Natural killer cell (primary cell): ENCODE measurements at regions not wholly inside any gene's neighbourhood (a gene's known extent, or its start where the extent isn't known, plus 50 kb on each side); places are given as distances from the start of the nearest gene placed in this dataset.

Experiments used
- ATAC-seq, 3 donors: fragments of 150-1000 bp in 2 of 3; fragments of 200-7000 bp in 1 of 3; cut with Tn5 transposase; 1 replicate in 1 of 3; 2 replicates in 2 of 3; pipeline ENCODE4 v1.10.0; 2021; ENCODE audit warnings: mild to moderate bottlenecking in 2 of 3, moderate library complexity in 2 of 3
- DNase-seq, 2 donors: peaks; one replicate each; pipeline versions ENCODE4 v3.0.0 to v3.0.0-alpha.2; 2013 to 2021; ENCODE audit warnings: mixed read lengths in 1 of 2
- H3K27ac ChIP-seq: one replicate; pipeline ENCODE4 v1.5.1; 2013; ENCODE audit warnings: mild to moderate bottlenecking, low read length
- H3K27me3 ChIP-seq: one replicate; pipeline ENCODE4 v1.6.1; 2013; ENCODE audit warnings: low read length; ENCODE audit not compliant: control insufficient read depth, insufficient read depth
- H3K36me3 ChIP-seq: one replicate; pipeline ENCODE4 v1.6.1; 2013; ENCODE audit warnings: low read length; ENCODE audit not compliant: control insufficient read depth, insufficient read depth
- H3K4me1 ChIP-seq: one replicate; pipeline ENCODE4 v1.6.1; 2013; ENCODE audit warnings: low read length; ENCODE audit not compliant: control insufficient read depth, insufficient read depth
- H3K4me3 ChIP-seq: one replicate; pipeline ENCODE4 v1.5.1; 2013; ENCODE audit warnings: low read length
- H3K9me3 ChIP-seq: one replicate; pipeline ENCODE4 v1.6.1; 2013; ENCODE audit warnings: low read length; ENCODE audit not compliant: control insufficient read depth, insufficient read depth
- H3K27ac Mint-ChIP-seq, 2 donors: one replicate each; pipeline ENCODE4 v1.8.0; 2022; ENCODE audit warnings: mild to moderate bottlenecking in 2 of 2, mixed read lengths in 2 of 2, moderate library complexity in 1 of 2
- H3K27me3 Mint-ChIP-seq, 2 donors: one replicate each; pipeline ENCODE4 v1.8.0; 2022; ENCODE audit warnings: low read depth in 2 of 2, mixed read lengths in 2 of 2
- H3K36me3 Mint-ChIP-seq: one replicate; pipeline ENCODE4 v1.8.0; 2022; ENCODE audit warnings: mixed read lengths
- H3K4me1 Mint-ChIP-seq, 2 donors: one replicate each; pipeline ENCODE4 v1.8.0; 2022; ENCODE audit warnings: mixed read lengths in 2 of 2
- H3K4me3 Mint-ChIP-seq: one replicate; pipeline ENCODE4 v1.8.0; 2022; ENCODE audit warnings: mild to moderate bottlenecking, moderate library complexity, mixed read lengths
- H3K9me3 Mint-ChIP-seq, 2 donors: one replicate each; pipeline ENCODE4 v1.8.0; 2022; ENCODE audit warnings: mixed read lengths in 2 of 2
- CTCF ChIP-seq: fragments of 200-600 bp; IDR thresholded peaks from one replicate; pipeline ENCODE4 v1.8.0; 2022; ENCODE audit warnings: antibody characterized with exemption
- WGBS: methylation state at CpG from one replicate; pipeline ENCODE4 v1.1.7; 2013; ENCODE audit warnings: missing lambda C conversion rate; ENCODE audit not compliant: insufficient coverage; 5-methylcytosine and 5-hydroxymethylcytosine counted together
- intact Hi-C: fragments of 100-400 bp; cut with micrococcal nuclease; formaldehyde crosslinking; loops from one replicate; pipeline ENCODE4 v1.14.2; 2022

GRCh38 chr12:67426067-67426466, 156.9 kb downstream of the CAND1 start:
- intact Hi-C loops: no loop called here
- Histone ChIP-seq H3K4me3 (no peak overlapping the region), H3K36me3 (no peaks in the 10 kb centered on the region), H3K27me3 (no peaks in the 10 kb centered on the region), H3K9me3 (no peaks in the 10 kb centered on the region), H3K4me1 (no peaks in the 10 kb centered on the region), H3K27ac (no peak overlapping the region)
- Mint-ChIP-seq H3K36me3 (no peaks in the 10 kb centered on the region), H3K4me3 (no peak overlapping the region), H3K27ac (no peak overlapping the region), H3K27me3 (peaks cover 0 to 8% of the 10 kb centered on the region in 2 donors), H3K9me3 (no peaks in the 10 kb centered on the region), H3K4me1 (peaks cover 12 to 14% of the 10 kb centered on the region in 2 donors)
- DNase-seq: peak in 1 of 2 donors; percentile 10
- 76% methylated on average over 2 of the region's 2 CpGs for WGBS
- TF ChIP-seq CTCF: no peak
- no peak for ATAC-seq

- Mint-ChIP-seq H3K4me1 (peaks cover 12 to 14% of the 10 kb centered on the region in 2 donors), H3K27me3 (peaks cover 0 to 8% of the 10 kb centered on the region in 2 donors), H3K9me3 (no peaks in the 10 kb centered on the region), H3K4me3 (no peak overlapping the region), H3K36me3 (no peaks in the 10 kb centered on the region), H3K27ac (no peak overlapping the region)
- no peaks in the 10 kb centered on the region for H3K9me3 ChIP-seq
- ATAC-seq: no peak
- H3K4me1 ChIP-seq: no peaks in the 10 kb centered on the region
- 84% methylated on average over 4 of the region's 4 CpGs for WGBS
- no peaks in the 10 kb centered on the region for H3K27me3 ChIP-seq
- no peak overlapping the region for H3K4me3 ChIP-seq
- no peak overlapping the region for H3K27ac ChIP-seq
- intact Hi-C loops: no loop called here
- H3K36me3 ChIP-seq: no peaks in the 10 kb centered on the region
- no peak for DNase-seq
- no peak for TF ChIP-seq CTCF
Measured at GRCh38 chr12:67427336-67427735, 158.2 kb downstream of the CAND1 start.

- ATAC-seq: no peak
- DNase-seq: no peak
Measured at GRCh38 chr12:67428431-67428830, 159.3 kb downstream of the CAND1 start.

More at GRCh38 chr12:67428431-67428830, 159.3 kb downstream of the CAND1 start:
- Mint-ChIP-seq H3K9me3 (no peaks in the 10 kb centered on the region), H3K4me1 (peaks cover 12 to 14% of the 10 kb centered on the region in 2 donors), H3K27ac (no peak overlapping the region), H3K4me3 (no peak overlapping the region), H3K36me3 (no peaks in the 10 kb centered on the region), H3K27me3 (peaks cover 0 to 6% of the 10 kb centered on the region in 2 donors)
- Histone ChIP-seq H3K9me3 (no peaks in the 10 kb centered on the region), H3K36me3 (no peaks in the 10 kb centered on the region), H3K4me1 (no peaks in the 10 kb centered on the region), H3K27ac (no peak overlapping the region), H3K4me3 (no peak overlapping the region), H3K27me3 (no peaks in the 10 kb centered on the region)
- 86% methylated on average over 1 of the region's 2 CpGs for WGBS
- intact Hi-C loops: no loop called here
- no peak for TF ChIP-seq CTCF
